NCI-H1417 (cell line): ENCODE measurements at regions not wholly inside any gene's neighbourhood (a gene's known extent, or its start where the extent isn't known, plus 50 kb on each side); places are given as distances from the start of the nearest gene placed in this dataset.

ENCODE experiments used
- DNase-seq, 3 experiments: peaks; one replicate each; lab custom pipeline; 2025; lab: John Stamatoyannopoulos, UW

- no peak for DNase-seq
Measured at GRCh38 chr13:73757481-73758233, 376.5 kb downstream of the KLF12 start.

GRCh38 chr13:73754727-73755292 lies 379.4 kb downstream of the KLF12 start:
- DNase-seq = peak; percentile 62 to 93 (median 92)

GRCh38 chr13:73754241-73754640 lies 380.0 kb downstream of the KLF12 start:
- DNase-seq = no peak

- DNase-seq = no peak
Measured at GRCh38 chr13:73751290-73751689, 382.9 kb downstream of the KLF12 start.

- no peak for DNase-seq
Measured at GRCh38 chr13:73748404-73748803, 385.8 kb downstream of the KLF12 start.

GRCh38 chr13:73745190-73745589 lies 389.0 kb downstream of the KLF12 start:
- DNase-seq = peak in 1 of 3 experiments; percentile 16

GRCh38 chr13:73742982-73743381 lies 391.2 kb downstream of the KLF12 start:
- no peak for DNase-seq

GRCh38 chr13:73741742-73742141 lies 392.5 kb downstream of the KLF12 start:
- no peak for DNase-seq

GRCh38 chr13:73741111-73741510 lies 393.1 kb downstream of the KLF12 start:
- no peak for DNase-seq

GRCh38 chr13:73740666-73741065 lies 393.5 kb downstream of the KLF12 start:
- no peak for DNase-seq

- DNase-seq = no peak
Measured at GRCh38 chr13:73739394-73739793, 394.8 kb downstream of the KLF12 start.

GRCh38 chr13:73738626-73739025 lies 395.6 kb downstream of the KLF12 start:
- no peak for DNase-seq

- DNase-seq = no peak
Measured at GRCh38 chr13:73737214-73737613, 397.0 kb downstream of the KLF12 start.

- no peak for DNase-seq
Measured at GRCh38 chr13:73733706-73734105, 400.5 kb downstream of the KLF12 start.

- no peak for DNase-seq
Measured at GRCh38 chr13:73732350-73732749, 401.9 kb downstream of the KLF12 start.

- DNase-seq = peak in 1 of 3 experiments; percentile 35
Measured at GRCh38 chr13:73731564-73731963, 402.6 kb downstream of the KLF12 start.

- no peak for DNase-seq
Measured at GRCh38 chr13:73730014-73730413, 404.2 kb downstream of the KLF12 start.

GRCh38 chr13:73729046-73729445 lies 405.2 kb downstream of the KLF12 start:
- no peak for DNase-seq

GRCh38 chr13:73722120-73722519 lies 412.1 kb downstream of the KLF12 start:
- DNase-seq = peak in 2 of 3 experiments; percentile 23 to 58

GRCh38 chr13:73721571-73721970 lies 412.6 kb downstream of the KLF12 start:
- DNase-seq = no peak

- DNase-seq = no peak
Measured at GRCh38 chr13:73720216-73720840, 413.9 kb downstream of the KLF12 start.

GRCh38 chr13:73718246-73718645 lies 416.0 kb downstream of the KLF12 start:
- DNase-seq = no peak

- DNase-seq = peak; percentile 12 to 36 (median 23)
Measured at GRCh38 chr13:73717632-73718031, 416.6 kb downstream of the KLF12 start.
